Type B pancreatic cell (in vitro differentiated cells): ENCODE measurements at regions not wholly inside any gene's neighbourhood (a gene's known extent, or its start where the extent isn't known, plus 50 kb on each side); places are given as distances from the start of the nearest gene placed in this dataset.

Experiments
- DNase-seq: peaks from one replicate; pipeline ENCODE4 v3.0.0; 2021; ENCODE audit warnings: mixed read lengths; ENCODE audit not compliant: unreplicated experiment; ENCODE audit errors: extremely low spot score
- H3K27ac Mint-ChIP-seq: 2 replicates; pipeline ENCODE4 v1.8.0; 2021; ENCODE audit warnings: mild to moderate bottlenecking, mixed read lengths
- H3K27me3 Mint-ChIP-seq: 2 replicates; pipeline ENCODE4 v1.8.0; 2021; ENCODE audit warnings: mixed read lengths
- H3K36me3 Mint-ChIP-seq: 2 replicates; pipeline ENCODE4 v1.8.0; 2021; ENCODE audit warnings: mixed read lengths
- H3K4me1 Mint-ChIP-seq: one replicate; pipeline ENCODE4 v1.8.0; 2021; ENCODE audit warnings: mixed read lengths; ENCODE audit not compliant: unreplicated experiment
- H3K4me3 Mint-ChIP-seq: 2 replicates; pipeline ENCODE4 v1.8.0; 2021; ENCODE audit warnings: mild to moderate bottlenecking, mixed read lengths
- H3K9me3 Mint-ChIP-seq: 2 replicates; pipeline ENCODE4 v1.8.0; 2021; ENCODE audit warnings: mixed read lengths
- CTCF ChIP-seq: fragments of 200-600 bp; sonication (generic); conservative IDR thresholded peaks from 2 replicates; pipeline ENCODE4 v1.5.0; 2021; ENCODE audit warnings: antibody characterized with exemption, mild to moderate bottlenecking

GRCh38 chr12:115507951-115508722 is 769.4 kb downstream of the MED13L start:
- peaks cover 4% of the 10 kb centered on the region for H3K36me3 Mint-ChIP-seq
- peak overlapping the region; percentile 9 for H3K4me3 Mint-ChIP-seq
- no peak for DNase-seq
- peaks cover 55% of the 10 kb centered on the region for H3K4me1 Mint-ChIP-seq
- peaks cover 13% of the 10 kb centered on the region for H3K9me3 Mint-ChIP-seq
- peak overlapping the region; percentile 10 for H3K27ac Mint-ChIP-seq
- H3K27me3 Mint-ChIP-seq: no peaks in the 10 kb centered on the region
- TF ChIP-seq CTCF: no peak

- H3K4me3 Mint-ChIP-seq: no peak overlapping the region
- TF ChIP-seq CTCF: no peak
- peaks cover 12% of the 10 kb centered on the region for H3K9me3 Mint-ChIP-seq
- peak overlapping the region; percentile 10 for H3K27ac Mint-ChIP-seq
- H3K4me1 Mint-ChIP-seq: peaks cover 50% of the 10 kb centered on the region
- H3K36me3 Mint-ChIP-seq: peaks cover 4% of the 10 kb centered on the region
- H3K27me3 Mint-ChIP-seq: no peaks in the 10 kb centered on the region
- no peak for DNase-seq
Observed at GRCh38 chr12:115507560-115507889, 770.0 kb downstream of the MED13L start.

GRCh38 chr12:115506822-115507559 is 770.5 kb downstream of the MED13L start:
- Mint-ChIP-seq H3K27ac (no peak overlapping the region), H3K27me3 (no peaks in the 10 kb centered on the region), H3K4me1 (peaks cover 47% of the 10 kb centered on the region), H3K9me3 (peaks cover 14% of the 10 kb centered on the region), H3K4me3 (no peak overlapping the region), H3K36me3 (peaks cover 4% of the 10 kb centered on the region)
- DNase-seq: no peak
- TF ChIP-seq CTCF: no peak

GRCh38 chr12:115504306-115505290 is 772.9 kb downstream of the MED13L start:
- Mint-ChIP-seq H3K4me1 (peaks cover 39% of the 10 kb centered on the region), H3K27me3 (no peaks in the 10 kb centered on the region), H3K9me3 (peaks cover 14% of the 10 kb centered on the region), H3K36me3 (no peaks in the 10 kb centered on the region), H3K27ac (no peak overlapping the region), H3K4me3 (no peak overlapping the region)
- no peak for TF ChIP-seq CTCF
- DNase-seq: no peak

GRCh38 chr12:115500872-115501271 is 776.6 kb downstream of the MED13L start:
- Mint-ChIP-seq H3K36me3 (no peaks in the 10 kb centered on the region), H3K4me3 (no peak overlapping the region), H3K27ac (no peak overlapping the region), H3K9me3 (peaks cover 6% of the 10 kb centered on the region), H3K27me3 (peaks cover 3% of the 10 kb centered on the region), H3K4me1 (peaks cover 16% of the 10 kb centered on the region)
- TF ChIP-seq CTCF: no peak
- DNase-seq: no peak
